Colonic mucosa (tissue), 4 donors: ENCODE measurements at regions not wholly inside any gene's neighbourhood (a gene's known extent, or its start where the extent isn't known, plus 50 kb on each side); places are given as distances from the start of the nearest gene placed in this dataset.
"Not testable (repeated sequence)": the region's sequence is repeated elsewhere in the genome, so short reads cannot be mapped to it uniquely, and the experiment has no call there.

Experiments
- DNase-seq: peaks from one replicate; pipeline ENCODE4 v3.0.0-alpha.2; 2020
- H3K27ac ChIP-seq: fragments of 200-600 bp; one replicate; pipeline ENCODE4 v1.8.0; 2021
- H3K27me3 ChIP-seq: fragments of 200-600 bp; one replicate; pipeline ENCODE4 v1.8.0; 2021
- H3K36me3 ChIP-seq: fragments of 200-600 bp; one replicate; pipeline ENCODE4 v1.8.0; 2021
- H3K4me1 ChIP-seq: fragments of 200-600 bp; one replicate; pipeline ENCODE4 v1.8.0; 2021; ENCODE audit warnings: mild to moderate bottlenecking
- H3K4me3 ChIP-seq: fragments of 200-600 bp; one replicate; pipeline ENCODE4 v1.8.0; 2021
- H3K9ac ChIP-seq, 2 donors: one replicate each; pipeline ENCODE4 v1.7.0; 2013; ENCODE audit warnings: control low read depth in 2 of 2, low read depth in 2 of 2, low read length in 2 of 2
- H3K9me3 ChIP-seq: fragments of 200-600 bp; one replicate; pipeline ENCODE4 v1.8.0; 2021
- CTCF ChIP-seq: fragments of 200-600 bp; IDR thresholded peaks from one replicate; pipeline ENCODE4 v1.8.0; 2022; ENCODE audit warnings: antibody characterized with exemption, mild to moderate bottlenecking
- intact Hi-C: fragments of 100-400 bp; cut with DNase I; formaldehyde crosslinking; loops from one replicate; pipeline ENCODE4 v1.14.1; 2022
- donor health status: healthy.
- donor health status: DM: no; HTN: no; CAD: no.
- donor health status: DM: no; HTN: no; CAD: no.

GRCh38 chr5:16364910-16365309, 100.7 kb downstream of the ZNF622 start:
- Histone ChIP-seq H3K36me3 (no peaks in the 10 kb centered on the region), H3K27ac (no peak overlapping the region), H3K4me3 (no peak overlapping the region), H3K9me3 (no peaks in the 10 kb centered on the region), H3K27me3 (no peaks in the 10 kb centered on the region), H3K9ac (no peak overlapping the region), H3K4me1 (no peaks in the 10 kb centered on the region)
- TF ChIP-seq CTCF = no peak
- intact Hi-C loops = no loop called here
- no peak for DNase-seq

GRCh38 chr5:16353439-16353838, 112.2 kb downstream of the ZNF622 start:
- H3K9me3 ChIP-seq, DNase-seq, H3K27ac ChIP-seq, H3K4me3 ChIP-seq, H3K27me3 ChIP-seq, H3K36me3 ChIP-seq, intact Hi-C loops, H3K4me1 ChIP-seq, H3K9ac ChIP-seq: not testable (repeated sequence)

GRCh38 chr5:16350816-16351215, 114.8 kb downstream of the ZNF622 start:
- intact Hi-C loops = no loop called here
- no peak overlapping the region for H3K27ac ChIP-seq
- H3K36me3 ChIP-seq = no peaks in the 10 kb centered on the region
- no peaks in the 10 kb centered on the region for H3K27me3 ChIP-seq
- no peak for DNase-seq
- H3K9me3 ChIP-seq = no peaks in the 10 kb centered on the region
- no peaks in the 10 kb centered on the region for H3K4me1 ChIP-seq
- no peak overlapping the region for H3K4me3 ChIP-seq
- H3K9ac ChIP-seq = no peak overlapping the region
- no peak for TF ChIP-seq CTCF

- H3K27ac ChIP-seq = no peak overlapping the region
- DNase-seq = no peak
- no peak overlapping the region for H3K9ac ChIP-seq
- no peaks in the 10 kb centered on the region for H3K36me3 ChIP-seq
- intact Hi-C loops = no loop called here
- no peak for TF ChIP-seq CTCF
- no peaks in the 10 kb centered on the region for H3K27me3 ChIP-seq
- no peaks in the 10 kb centered on the region for H3K9me3 ChIP-seq
- H3K4me3 ChIP-seq = no peak overlapping the region
- no peaks in the 10 kb centered on the region for H3K4me1 ChIP-seq
These were observed 119.2 kb downstream of the ZNF622 start for GRCh38 chr5:16346380-16346779.

- intact Hi-C loops = no loop called here
- Histone ChIP-seq H3K4me3 (no peak overlapping the region), H3K27ac (no peak overlapping the region), H3K9ac (no peak overlapping the region), H3K27me3 (no peaks in the 10 kb centered on the region), H3K36me3 (no peaks in the 10 kb centered on the region), H3K9me3 (no peaks in the 10 kb centered on the region), H3K4me1 (no peaks in the 10 kb centered on the region)
- DNase-seq = peak; percentile 19
- no peak for TF ChIP-seq CTCF
These were observed 120.1 kb downstream of the ZNF622 start for GRCh38 chr5:16345454-16345853.

- Histone ChIP-seq H3K36me3 (no peaks in the 10 kb centered on the region), H3K9ac (no peak overlapping the region)
- no peak for TF ChIP-seq CTCF
These were observed 139.5 kb downstream of the ZNF622 start for GRCh38 chr5:16326137-16326536.

More at GRCh38 chr5:16326137-16326536, 139.5 kb downstream of the ZNF622 start:
- H3K4me1 ChIP-seq = no peaks in the 10 kb centered on the region
- H3K9me3 ChIP-seq = no peaks in the 10 kb centered on the region
- intact Hi-C loops = no loop called here
- H3K4me3 ChIP-seq = no peak overlapping the region
- no peaks in the 10 kb centered on the region for H3K27me3 ChIP-seq
- no peak for DNase-seq
- no peak overlapping the region for H3K27ac ChIP-seq
